Peyer's patch (tissue), 4 donors: ENCODE measurements at regions not wholly inside any gene's neighbourhood (a gene's known extent, or its start where the extent isn't known, plus 50 kb on each side); places are given as distances from the start of the nearest gene placed in this dataset.

Experiments used
- POLR2A ChIP-seq, 2 donors: fragments of 450-650 bp; IDR thresholded peaks; one replicate each; pipeline ENCODE4 v1.5.1; 2017; ENCODE audit warnings: antibody characterized with exemption in 2 of 2, mild to moderate bottlenecking in 2 of 2, moderate library complexity in 2 of 2
- TF ChIP-seq, protein P1 (sequence below), 6 experiments: fragments of 450-650 bp in 4 of 6; fragments of 200-600 bp in 2 of 6; sonication (generic) in 1 of 6; IDR thresholded peaks; one replicate each; pipeline ENCODE4 v1.5.1; 2017 to 2019; ENCODE audit warnings: antibody characterized with exemption in 6 of 6, mild to moderate bottlenecking in 3 of 6, moderate library complexity in 1 of 6

GRCh38 chr7:110264288-110264687 is 826.6 kb upstream of the LRRN3 start:
- TF ChIP-seq, protein P1, sequence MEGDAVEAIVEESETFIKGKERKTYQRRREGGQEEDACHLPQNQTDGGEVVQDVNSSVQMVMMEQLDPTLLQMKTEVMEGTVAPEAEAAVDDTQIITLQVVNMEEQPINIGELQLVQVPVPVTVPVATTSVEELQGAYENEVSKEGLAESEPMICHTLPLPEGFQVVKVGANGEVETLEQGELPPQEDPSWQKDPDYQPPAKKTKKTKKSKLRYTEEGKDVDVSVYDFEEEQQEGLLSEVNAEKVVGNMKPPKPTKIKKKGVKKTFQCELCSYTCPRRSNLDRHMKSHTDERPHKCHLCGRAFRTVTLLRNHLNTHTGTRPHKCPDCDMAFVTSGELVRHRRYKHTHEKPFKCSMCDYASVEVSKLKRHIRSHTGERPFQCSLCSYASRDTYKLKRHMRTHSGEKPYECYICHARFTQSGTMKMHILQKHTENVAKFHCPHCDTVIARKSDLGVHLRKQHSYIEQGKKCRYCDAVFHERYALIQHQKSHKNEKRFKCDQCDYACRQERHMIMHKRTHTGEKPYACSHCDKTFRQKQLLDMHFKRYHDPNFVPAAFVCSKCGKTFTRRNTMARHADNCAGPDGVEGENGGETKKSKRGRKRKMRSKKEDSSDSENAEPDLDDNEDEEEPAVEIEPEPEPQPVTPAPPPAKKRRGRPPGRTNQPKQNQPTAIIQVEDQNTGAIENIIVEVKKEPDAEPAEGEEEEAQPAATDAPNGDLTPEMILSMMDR (IDR thresholded peaks at IDR 0.05), result no peak
- no peak for TF ChIP-seq POLR2A (IDR thresholded peaks at IDR 0.05)
